ENCODE measurements at regions not wholly inside any gene's neighbourhood (a gene's known extent, or its start where the extent isn't known, plus 50 kb on each side); places are given as distances from the start of the nearest gene placed in this dataset.
"Not testable (repeated sequence)": the region's sequence is repeated elsewhere in the genome, so short reads cannot be mapped to it uniquely, and the experiment has no call there.

GRCh38 chrX:46179748-46180147 is 365.5 kb downstream of the ZNF674 start:
- Mint-ChIP-seq H3K9me3 (no peaks in the 10 kb centered on the region), H3K4me1 (no peaks in the 10 kb centered on the region), H3K4me3 (no peak overlapping the region), H3K36me3 (ENCODE audit: low read depth) (no peaks in the 10 kb centered on the region), H3K27me3 (no peaks in the 10 kb centered on the region), H3K27ac (no peak overlapping the region)
- intact Hi-C loops (cut with micrococcal nuclease), result no loop called here
- DNase-seq, result no peak

DNA sequence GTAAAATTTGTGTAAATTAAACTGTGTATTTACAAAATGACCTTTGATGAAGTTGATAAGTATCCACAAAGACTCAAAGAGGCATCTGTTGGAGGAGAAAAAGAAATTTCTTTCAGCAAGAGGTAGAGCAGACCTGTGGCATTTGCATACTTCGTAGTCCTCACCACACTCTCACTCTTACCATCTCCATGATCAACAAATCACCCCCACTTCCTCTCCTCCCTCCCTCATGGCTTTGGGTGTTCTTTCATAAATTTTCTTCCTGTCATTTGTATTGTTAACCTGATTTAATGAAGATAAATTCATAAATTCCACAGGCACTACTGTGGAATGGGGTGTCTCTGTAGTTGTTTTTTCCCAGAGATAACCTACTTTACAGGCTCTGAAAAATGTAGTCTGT is 366.5 kb downstream of the ZNF674 start:
- H3K9me3 Mint-ChIP-seq, result no peaks in the 10 kb centered on the region
- H3K4me1 Mint-ChIP-seq, result no peaks in the 10 kb centered on the region
- intact Hi-C loops (cut with micrococcal nuclease), result no loop called here
- H3K27ac Mint-ChIP-seq, result no peak overlapping the region
- no peak for DNase-seq
- no peaks in the 10 kb centered on the region for H3K27me3 Mint-ChIP-seq
- no peak overlapping the region for H3K4me3 Mint-ChIP-seq
- no peaks in the 10 kb centered on the region for H3K36me3 Mint-ChIP-seq (ENCODE audit: low read depth)

DNA sequence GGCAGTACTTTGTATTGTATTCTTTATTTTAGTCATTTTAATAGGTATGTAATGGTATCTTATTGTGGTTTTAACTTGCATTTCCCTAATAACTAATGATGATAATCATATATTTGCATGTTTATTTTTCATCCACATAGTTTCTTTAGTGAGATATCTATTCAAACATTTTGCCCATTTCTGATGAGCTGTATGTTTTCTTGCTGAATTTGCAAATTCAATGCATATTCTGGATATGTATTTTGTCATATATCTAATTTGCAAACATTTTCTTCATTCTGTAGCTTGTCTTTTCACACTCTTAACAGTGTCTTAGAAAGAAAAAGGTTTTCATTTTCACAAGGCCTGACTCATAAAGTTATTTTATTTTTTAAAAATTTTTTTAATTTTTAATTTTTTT is 372.1 kb downstream of the ZNF674 start:
- no peaks in the 10 kb centered on the region for H3K9me3 Mint-ChIP-seq
- H3K4me1 Mint-ChIP-seq, result no peaks in the 10 kb centered on the region
- intact Hi-C loops (cut with micrococcal nuclease), result no loop called here
- DNase-seq, result no peak
- H3K27ac Mint-ChIP-seq, result no peak overlapping the region
- H3K27me3 Mint-ChIP-seq, result no peaks in the 10 kb centered on the region
- H3K4me3 Mint-ChIP-seq, result no peak overlapping the region
- H3K36me3 Mint-ChIP-seq (ENCODE audit: low read depth), result no peaks in the 10 kb centered on the region

DNA sequence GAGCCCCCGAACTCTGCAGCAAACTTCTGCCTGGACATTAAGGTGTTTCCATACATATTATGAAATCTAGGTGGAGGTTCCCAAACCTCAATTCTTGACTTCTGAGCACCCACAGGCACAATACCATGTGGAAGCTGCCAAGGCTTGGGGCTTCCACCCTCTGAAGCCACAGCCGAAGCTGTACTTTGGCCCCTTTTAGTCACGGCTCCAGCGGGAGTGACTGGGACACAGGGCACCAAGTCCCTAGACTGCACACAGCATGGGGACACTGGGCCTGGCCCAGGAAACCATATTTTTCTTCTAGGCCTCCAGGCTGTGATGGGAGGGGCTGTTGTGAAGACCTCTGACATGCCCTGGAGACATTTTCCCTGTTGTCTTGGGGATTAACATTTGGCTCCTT is 373.8 kb downstream of the ZNF674 start:
- H3K36me3 Mint-ChIP-seq (ENCODE audit: low read depth); intact Hi-C loops (cut with micrococcal nuclease); H3K4me3 Mint-ChIP-seq; H3K4me1 Mint-ChIP-seq; H3K27me3 Mint-ChIP-seq; H3K27ac Mint-ChIP-seq; DNase-seq; H3K9me3 Mint-ChIP-seq: not testable (repeated sequence)

GRCh38 chrX:46169808-46170207 is 375.4 kb downstream of the ZNF674 start:
- intact Hi-C loops (cut with micrococcal nuclease), result no loop called here
- H3K4me3 Mint-ChIP-seq, result no peak overlapping the region
- H3K9me3 Mint-ChIP-seq, result no peaks in the 10 kb centered on the region
- H3K36me3 Mint-ChIP-seq (ENCODE audit: low read depth), result no peaks in the 10 kb centered on the region
- H3K27ac Mint-ChIP-seq, result no peak overlapping the region
- H3K27me3 Mint-ChIP-seq, result no peaks in the 10 kb centered on the region
- no peaks in the 10 kb centered on the region for H3K4me1 Mint-ChIP-seq
- DNase-seq, result no peak

GRCh38 chrX:46168254-46168653 is 377.0 kb downstream of the ZNF674 start:
- H3K9me3 Mint-ChIP-seq, result no peaks in the 10 kb centered on the region
- no peak overlapping the region for H3K27ac Mint-ChIP-seq
- intact Hi-C loops (cut with micrococcal nuclease), result no loop called here

DNA sequence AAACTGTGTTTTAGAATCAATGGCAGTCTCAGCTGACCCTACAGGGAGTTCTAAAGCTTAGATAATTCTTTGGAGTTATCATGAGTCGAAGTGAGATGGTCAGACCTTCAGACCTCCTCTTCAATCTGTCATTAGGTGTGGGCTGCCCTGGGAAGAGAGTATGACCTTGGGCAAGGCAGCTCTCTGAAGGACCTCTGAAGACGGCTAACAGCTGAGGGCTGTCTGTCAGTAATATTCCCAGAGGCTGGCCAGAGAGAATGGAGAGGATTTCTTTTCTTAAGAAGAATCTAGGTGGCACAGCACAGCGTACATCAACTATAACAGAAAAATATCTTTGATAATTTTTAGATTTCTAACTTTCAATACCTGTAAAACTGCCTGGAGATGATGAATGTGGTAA is 379.4 kb downstream of the ZNF674 start:
- H3K27ac Mint-ChIP-seq, result no peak overlapping the region
- H3K4me3 Mint-ChIP-seq, result no peak overlapping the region
- no peaks in the 10 kb centered on the region for H3K9me3 Mint-ChIP-seq
- intact Hi-C loops (cut with micrococcal nuclease), result no loop called here
- H3K27me3 Mint-ChIP-seq, result no peaks in the 10 kb centered on the region
- H3K36me3 Mint-ChIP-seq (ENCODE audit: low read depth), result no peaks in the 10 kb centered on the region
- H3K4me1 Mint-ChIP-seq, result no peaks in the 10 kb centered on the region
- DNase-seq, result no peak

More at GRCh38 chrX:46168254-46168653, 377.0 kb downstream of the ZNF674 start:
- Mint-ChIP-seq H3K4me3 (no peak overlapping the region), H3K4me1 (no peaks in the 10 kb centered on the region), H3K36me3 (ENCODE audit: low read depth) (no peaks in the 10 kb centered on the region), H3K27me3 (no peaks in the 10 kb centered on the region)
- DNase-seq, result no peak

GRCh38 chrX:46165411-46165810 is 379.8 kb downstream of the ZNF674 start:
- DNase-seq, result no peak
- no peaks in the 10 kb centered on the region for H3K9me3 Mint-ChIP-seq
- no peaks in the 10 kb centered on the region for H3K27me3 Mint-ChIP-seq
- intact Hi-C loops (cut with micrococcal nuclease), result no loop called here
- H3K4me1 Mint-ChIP-seq, result no peaks in the 10 kb centered on the region
- no peaks in the 10 kb centered on the region for H3K36me3 Mint-ChIP-seq (ENCODE audit: low read depth)
- no peak overlapping the region for H3K27ac Mint-ChIP-seq
- no peak overlapping the region for H3K4me3 Mint-ChIP-seq

GRCh38 chrX:46152756-46153155 is 392.5 kb downstream of the ZNF674 start:
- H3K27ac Mint-ChIP-seq, result no peak overlapping the region
- H3K4me3 Mint-ChIP-seq, result no peak overlapping the region
- intact Hi-C loops (cut with micrococcal nuclease), result no loop called here
- no peaks in the 10 kb centered on the region for H3K36me3 Mint-ChIP-seq (ENCODE audit: low read depth)
- no peak for DNase-seq
- no peaks in the 10 kb centered on the region for H3K4me1 Mint-ChIP-seq
- no peaks in the 10 kb centered on the region for H3K9me3 Mint-ChIP-seq
- H3K27me3 Mint-ChIP-seq, result no peaks in the 10 kb centered on the region

- H3K36me3 Mint-ChIP-seq (ENCODE audit: low read depth); H3K4me1 Mint-ChIP-seq; H3K4me3 Mint-ChIP-seq; H3K27me3 Mint-ChIP-seq; DNase-seq; intact Hi-C loops (cut with micrococcal nuclease); H3K9me3 Mint-ChIP-seq; H3K27ac Mint-ChIP-seq: not testable (repeated sequence)
These were observed 393.9 kb downstream of the ZNF674 start for GRCh38 chrX:46151332-46151731.

GRCh38 chrX:46144566-46144965 is 400.7 kb downstream of the ZNF674 start:
- H3K4me1 Mint-ChIP-seq, result no peaks in the 10 kb centered on the region
- no peaks in the 10 kb centered on the region for H3K27me3 Mint-ChIP-seq
- intact Hi-C loops (cut with micrococcal nuclease), result no loop called here
- H3K36me3 Mint-ChIP-seq (ENCODE audit: low read depth), result no peaks in the 10 kb centered on the region
- no peak for DNase-seq
- no peak overlapping the region for H3K4me3 Mint-ChIP-seq
- peaks cover 18% of the 10 kb centered on the region for H3K9me3 Mint-ChIP-seq
- H3K27ac Mint-ChIP-seq, result no peak overlapping the region

GRCh38 chrX:46140272-46140671 is 404.9 kb downstream of the ZNF674 start:
- Mint-ChIP-seq H3K4me3 (no peak overlapping the region), H3K27ac (no peak overlapping the region), H3K27me3 (no peaks in the 10 kb centered on the region), H3K9me3 (peaks cover 22% of the 10 kb centered on the region), H3K36me3 (ENCODE audit: low read depth) (no peaks in the 10 kb centered on the region), H3K4me1 (no peaks in the 10 kb centered on the region)
- intact Hi-C loops (cut with micrococcal nuclease), result no loop called here
- DNase-seq, result no peak

- peaks cover 1% of the 10 kb centered on the region for H3K27me3 Mint-ChIP-seq
- H3K4me3 Mint-ChIP-seq, result no peak overlapping the region
- intact Hi-C loops (cut with micrococcal nuclease), result no loop called here
- H3K9me3 Mint-ChIP-seq, result no peaks in the 10 kb centered on the region
- DNase-seq, result no peak
- H3K4me1 Mint-ChIP-seq, result peaks cover 1% of the 10 kb centered on the region
- no peak overlapping the region for H3K27ac Mint-ChIP-seq
- no peaks in the 10 kb centered on the region for H3K36me3 Mint-ChIP-seq (ENCODE audit: low read depth)
These were observed 415.0 kb downstream of the ZNF674 start for GRCh38 chrX:46130247-46130646.

DNA sequence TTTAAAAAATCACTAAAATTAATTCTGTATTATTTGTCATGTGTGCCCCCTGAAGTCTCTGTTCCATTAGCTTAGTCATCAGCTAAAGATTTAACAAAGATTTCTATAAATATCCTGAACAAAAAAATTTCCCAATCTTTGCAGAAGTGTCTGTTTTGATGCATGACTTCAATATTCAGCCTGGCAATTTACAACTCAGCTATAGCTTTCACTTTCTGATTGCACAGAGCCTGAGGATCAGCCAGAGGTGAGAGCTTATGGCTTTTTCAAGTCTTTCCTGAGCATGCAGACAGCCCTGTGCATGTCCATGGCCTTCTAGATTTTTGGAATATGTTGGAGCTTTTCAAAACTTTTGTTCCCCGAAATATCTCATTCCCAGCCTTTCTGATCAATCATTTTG is 420.1 kb downstream of the ZNF674 start:
- intact Hi-C loops (cut with micrococcal nuclease), result no loop called here
- no peaks in the 10 kb centered on the region for H3K9me3 Mint-ChIP-seq
- no peaks in the 10 kb centered on the region for H3K36me3 Mint-ChIP-seq (ENCODE audit: low read depth)
- DNase-seq, result no peak
- peaks cover 2% of the 10 kb centered on the region for H3K4me1 Mint-ChIP-seq
- peaks cover 3% of the 10 kb centered on the region for H3K27me3 Mint-ChIP-seq
- H3K4me3 Mint-ChIP-seq, result no peak overlapping the region
- H3K27ac Mint-ChIP-seq, result no peak overlapping the region

DNA sequence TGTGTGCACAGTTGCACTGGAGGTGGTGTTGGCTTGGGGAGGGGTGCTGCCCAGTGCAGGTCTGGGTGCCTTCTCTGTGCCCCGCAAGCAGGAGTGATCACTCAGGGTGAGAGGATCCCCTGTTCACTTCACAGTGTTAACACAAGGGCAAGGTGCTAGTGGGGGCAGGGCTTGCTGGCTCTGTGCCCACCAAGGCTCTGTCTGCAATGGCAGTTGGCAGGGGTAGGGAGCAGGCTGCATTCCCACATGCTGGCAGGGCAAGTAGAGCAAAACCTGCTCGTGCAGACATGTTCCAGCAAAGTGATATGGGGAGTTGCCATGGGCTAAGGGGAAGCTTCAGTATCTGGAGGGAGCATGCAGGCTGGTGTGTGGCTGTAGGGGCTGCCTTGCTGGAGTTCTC is 428.0 kb downstream of the ZNF674 start:
- intact Hi-C loops (cut with micrococcal nuclease), result no loop called here
- H3K27me3 Mint-ChIP-seq, result peaks cover 1% of the 10 kb centered on the region
- H3K4me3 Mint-ChIP-seq, result no peak overlapping the region
- no peaks in the 10 kb centered on the region for H3K36me3 Mint-ChIP-seq (ENCODE audit: low read depth)
- H3K27ac Mint-ChIP-seq, result no peak overlapping the region
- DNase-seq, result no peak
- no peaks in the 10 kb centered on the region for H3K4me1 Mint-ChIP-seq
- no peaks in the 10 kb centered on the region for H3K9me3 Mint-ChIP-seq
